Psoas muscle (tissue), 7 donors: ENCODE measurements at regions not wholly inside any gene's neighbourhood (a gene's known extent, or its start where the extent isn't known, plus 50 kb on each side); places are given as distances from the start of the nearest gene placed in this dataset.
A peak's percentile ranks its signal among the peaks of the same experiment; 100 is the strongest.

Experiments used
- ATAC-seq, 4 donors: fragments of 200-7000 bp; cut with Tn5 transposase; one replicate each; pipeline ENCODE4 v1.9.1; 2020; ENCODE audit warnings: moderate library complexity in 3 of 4, mild to moderate bottlenecking in 2 of 4
- DNase-seq, 2 donors: peaks; one replicate each; pipeline ENCODE4 v3.0.0-alpha.2; 2020
- H3K27ac ChIP-seq: fragments of 200-600 bp; one replicate; pipeline ENCODE4 v1.8.0; 2022
- H3K27me3 ChIP-seq, 3 donors: fragments of 200-600 bp in 1 of 3; one replicate each; pipeline versions ENCODE4 v1.6.1 to v1.8.0; 2013 to 2022; ENCODE audit warnings: low read length in 2 of 3, mild to moderate bottlenecking in 2 of 3, moderate library complexity in 1 of 3; ENCODE audit not compliant: insufficient read depth in 3 of 3
- H3K36me3 ChIP-seq, 2 donors: fragments of 200-600 bp in 1 of 2; one replicate each; pipeline versions ENCODE4 v1.6.1 to v1.8.0; 2013 to 2022; ENCODE audit warnings: low read depth in 1 of 2, mild to moderate bottlenecking in 1 of 2, moderate library complexity in 1 of 2; ENCODE audit not compliant: insufficient read depth in 1 of 2
- H3K4me1 ChIP-seq: fragments of 200-600 bp; one replicate; pipeline ENCODE4 v1.8.0; 2022
- H3K4me3 ChIP-seq: fragments of 200-600 bp; one replicate; pipeline ENCODE4 v1.8.0; 2022; ENCODE audit warnings: mild to moderate bottlenecking
- H3K9me3 ChIP-seq: fragments of 200-600 bp; one replicate; pipeline ENCODE4 v1.8.0; 2022
- CTCF ChIP-seq: fragments of 200-600 bp; IDR thresholded peaks from one replicate; pipeline ENCODE4 v1.8.0; 2022; ENCODE audit warnings: antibody characterized with exemption
- WGBS, 3 donors: extraction: QIAGEN DNeasy Blood & Tissue Kit; methylation state at CpG; one replicate each; pipeline versions ENCODE4 v1.1.6 to v1.1.7; 2013; 5-methylcytosine and 5-hydroxymethylcytosine counted together
- intact Hi-C, 2 donors: fragments of 100-400 bp; cut with DNase I; formaldehyde crosslinking; loops; one replicate each; pipeline versions ENCODE4 v1.11.0 to v1.14.2; 2022
- donor health status: healthy with polysubstance abuse.
- donor health status: DM: no; HTN: no; CAD: no; lungs with moderate emphysema.
- donor health status: Bipolar disorder and iron deficiency.
- donor health status: healthy.
- donor health status: DM: yes; HTN: yes; CAD: no.
- donor health status: DM: no; HTN: no; CAD: no.
- donor health status: DM: yes; HTN: yes; CAD: no.

DNA sequence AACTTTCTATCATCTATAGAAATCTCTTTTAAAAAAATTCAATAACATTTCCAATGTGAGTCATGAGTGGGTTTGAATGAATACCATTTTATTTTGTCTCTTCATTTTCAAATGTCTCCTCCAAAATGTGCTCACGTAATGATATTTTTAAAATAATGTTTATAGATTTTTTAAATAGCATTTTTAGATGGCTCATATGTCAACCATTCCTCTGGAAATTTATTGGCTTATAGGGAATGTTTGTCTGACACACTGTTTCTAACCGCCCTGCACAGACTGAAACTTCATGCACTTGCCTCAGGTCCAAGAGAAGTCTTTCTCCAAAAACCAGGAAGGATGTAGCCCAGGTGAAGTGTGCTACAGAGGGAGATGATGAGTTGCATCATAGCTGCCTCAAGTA is 88.8 kb upstream of the PLEKHG7 start:
- ATAC-seq (no peak), DNase-seq (no peak)
- intact Hi-C loops: no loop called here
- TF ChIP-seq CTCF: no peak
- no peaks in the 10 kb centered on the region for H3K27me3 ChIP-seq
- H3K4me3 ChIP-seq: no peak overlapping the region
- H3K4me1 ChIP-seq: no peaks in the 10 kb centered on the region
- WGBS, 3 donors: 89 to 94% (median 90%) methylated on average over 2 of the region's 2 CpGs
- H3K9me3 ChIP-seq: no peaks in the 10 kb centered on the region
- H3K36me3 ChIP-seq: no peaks in the 10 kb centered on the region
- H3K27ac ChIP-seq: no peak overlapping the region

GRCh38 chr12:92612611-92613010 is 90.2 kb upstream of the PLEKHG7 start:
- no peak for TF ChIP-seq CTCF
- Histone ChIP-seq H3K27me3 (no peaks in the 10 kb centered on the region), H3K36me3 (no peaks in the 10 kb centered on the region), H3K27ac (no peak overlapping the region), H3K4me3 (no peak overlapping the region), H3K9me3 (no peaks in the 10 kb centered on the region), H3K4me1 (no peaks in the 10 kb centered on the region)
- ATAC-seq (no peak), DNase-seq (no peak)
- WGBS, 3 donors: 81 to 89% (median 83%) methylated on average over 2 of the region's 2 CpGs
- intact Hi-C loops: no loop called here

GRCh38 chr12:92608151-92609091 is 94.4 kb upstream of the PLEKHG7 start:
- Histone ChIP-seq H3K4me3 (no peak overlapping the region), H3K36me3 (no peaks in the 10 kb centered on the region), H3K9me3 (no peaks in the 10 kb centered on the region), H3K27ac (no peak overlapping the region), H3K4me1 (no peaks in the 10 kb centered on the region), H3K27me3 (no peaks in the 10 kb centered on the region)
- 29 to 35% (median 34%) methylated on average over 8 of the region's 8 CpGs for WGBS, 3 donors
- peak; percentile 44 for TF ChIP-seq CTCF
- ATAC-seq (no peak), DNase-seq (no peak)
- intact Hi-C loops: no loop called here

- no peaks in the 10 kb centered on the region for H3K9me3 ChIP-seq
- H3K4me1 ChIP-seq: no peaks in the 10 kb centered on the region
- intact Hi-C loops: no loop called here
- H3K4me3 ChIP-seq: no peak overlapping the region
- no peak overlapping the region for H3K27ac ChIP-seq
- DNase-seq (no peak), ATAC-seq (no peak)
- no peak for TF ChIP-seq CTCF
- WGBS, 3 donors: 81 to 88% (median 84%) methylated on average over 2 of the region's 2 CpGs
- H3K36me3 ChIP-seq: no peaks in the 10 kb centered on the region
- no peaks in the 10 kb centered on the region for H3K27me3 ChIP-seq
Observed at GRCh38 chr12:92606956-92607355, 95.8 kb upstream of the PLEKHG7 start.
